Peyer's patch (tissue), 4 donors: ENCODE measurements at regions not wholly inside any gene's neighbourhood (a gene's known extent, or its start where the extent isn't known, plus 50 kb on each side); places are given as distances from the start of the nearest gene placed in this dataset.

Experiments
- POLR2A ChIP-seq, 2 donors: fragments of 450-650 bp; IDR thresholded peaks; one replicate each; pipeline ENCODE4 v1.5.1; 2017; ENCODE audit warnings: antibody characterized with exemption in 2 of 2, mild to moderate bottlenecking in 2 of 2, moderate library complexity in 2 of 2
- TF ChIP-seq, protein P1 (sequence below), 6 experiments: fragments of 450-650 bp in 4 of 6; fragments of 200-600 bp in 2 of 6; sonication (generic) in 1 of 6; IDR thresholded peaks; one replicate each; pipeline ENCODE4 v1.5.1; 2017 to 2019; ENCODE audit warnings: antibody characterized with exemption in 6 of 6, mild to moderate bottlenecking in 3 of 6, moderate library complexity in 1 of 6

GRCh38 chr5:93048858-93049257 is 532.2 kb downstream of the NR2F1-AS1 start:
- no peak for TF ChIP-seq POLR2A (IDR thresholded peaks at IDR 0.05)
- TF ChIP-seq, protein P1, sequence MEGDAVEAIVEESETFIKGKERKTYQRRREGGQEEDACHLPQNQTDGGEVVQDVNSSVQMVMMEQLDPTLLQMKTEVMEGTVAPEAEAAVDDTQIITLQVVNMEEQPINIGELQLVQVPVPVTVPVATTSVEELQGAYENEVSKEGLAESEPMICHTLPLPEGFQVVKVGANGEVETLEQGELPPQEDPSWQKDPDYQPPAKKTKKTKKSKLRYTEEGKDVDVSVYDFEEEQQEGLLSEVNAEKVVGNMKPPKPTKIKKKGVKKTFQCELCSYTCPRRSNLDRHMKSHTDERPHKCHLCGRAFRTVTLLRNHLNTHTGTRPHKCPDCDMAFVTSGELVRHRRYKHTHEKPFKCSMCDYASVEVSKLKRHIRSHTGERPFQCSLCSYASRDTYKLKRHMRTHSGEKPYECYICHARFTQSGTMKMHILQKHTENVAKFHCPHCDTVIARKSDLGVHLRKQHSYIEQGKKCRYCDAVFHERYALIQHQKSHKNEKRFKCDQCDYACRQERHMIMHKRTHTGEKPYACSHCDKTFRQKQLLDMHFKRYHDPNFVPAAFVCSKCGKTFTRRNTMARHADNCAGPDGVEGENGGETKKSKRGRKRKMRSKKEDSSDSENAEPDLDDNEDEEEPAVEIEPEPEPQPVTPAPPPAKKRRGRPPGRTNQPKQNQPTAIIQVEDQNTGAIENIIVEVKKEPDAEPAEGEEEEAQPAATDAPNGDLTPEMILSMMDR (IDR thresholded peaks at IDR 0.05), result no peak
